ENCODE measurements at regions not wholly inside any gene's neighbourhood (a gene's known extent, or its start where the extent isn't known, plus 50 kb on each side); places are given as distances from the start of the nearest gene placed in this dataset.
"Not testable (repeated sequence)": the region's sequence is repeated elsewhere in the genome, so short reads cannot be mapped to it uniquely, and the experiment has no call there.

- not testable (repeated sequence) for DNase-seq (ENCODE audit: low read depth in 4 of 4, low spot score in 1 of 4)
Measured at GRCh38 chr2:65963303-65963702, 471.6 kb upstream of the MEIS1 start.

- no peak for DNase-seq (ENCODE audit: low read depth in 4 of 4, low spot score in 1 of 4)
Measured at GRCh38 chr2:65960953-65961352, 474.0 kb upstream of the MEIS1 start.

DNA sequence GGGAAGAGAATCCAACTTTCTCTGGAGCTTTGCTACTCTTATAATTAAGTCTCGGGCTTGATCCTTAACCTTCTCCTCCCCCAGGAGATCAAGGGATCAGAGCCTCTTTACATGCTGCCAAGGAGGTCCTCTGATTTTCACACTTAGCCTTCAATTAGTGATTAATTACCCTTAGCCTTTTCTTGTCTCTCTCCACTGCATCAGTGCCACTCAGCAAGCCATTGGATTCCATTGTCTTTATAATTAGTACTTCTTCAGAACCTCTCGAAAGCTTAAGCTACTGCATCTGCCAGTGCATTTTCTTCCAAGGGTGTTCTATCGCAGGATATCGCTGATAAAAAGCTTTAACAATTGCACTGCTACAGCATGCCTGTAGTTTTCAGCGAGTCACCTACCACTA, 477.0 kb upstream of the MEIS1 start:
- DNase-seq (ENCODE audit: low read depth in 4 of 4, low spot score in 1 of 4), result no peak

- DNase-seq (ENCODE audit: low read depth in 4 of 4, low spot score in 1 of 4), result no peak
Measured at GRCh38 chr2:65957454-65957853, 477.5 kb upstream of the MEIS1 start.

DNA sequence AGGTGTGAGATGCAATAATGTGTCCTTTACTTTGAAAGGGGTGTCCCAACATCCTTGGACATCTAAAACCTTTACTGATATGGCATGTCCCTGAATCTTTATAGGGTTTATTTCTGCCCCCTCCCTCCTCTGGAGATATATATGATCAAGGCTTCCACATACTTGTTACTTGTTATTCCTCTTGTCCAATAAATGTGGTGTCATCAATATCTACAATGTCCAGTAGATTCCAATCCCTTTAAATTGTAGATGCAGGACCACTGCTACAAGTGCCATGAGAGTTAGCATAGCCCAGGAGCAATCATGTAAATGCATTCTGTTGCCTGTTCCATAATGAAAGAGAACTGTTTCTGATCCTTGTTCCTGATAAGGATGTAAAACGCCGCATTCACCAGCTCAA, 479.7 kb upstream of the MEIS1 start:
- DNase-seq (ENCODE audit: low read depth in 4 of 4, low spot score in 1 of 4), result no peak

DNA sequence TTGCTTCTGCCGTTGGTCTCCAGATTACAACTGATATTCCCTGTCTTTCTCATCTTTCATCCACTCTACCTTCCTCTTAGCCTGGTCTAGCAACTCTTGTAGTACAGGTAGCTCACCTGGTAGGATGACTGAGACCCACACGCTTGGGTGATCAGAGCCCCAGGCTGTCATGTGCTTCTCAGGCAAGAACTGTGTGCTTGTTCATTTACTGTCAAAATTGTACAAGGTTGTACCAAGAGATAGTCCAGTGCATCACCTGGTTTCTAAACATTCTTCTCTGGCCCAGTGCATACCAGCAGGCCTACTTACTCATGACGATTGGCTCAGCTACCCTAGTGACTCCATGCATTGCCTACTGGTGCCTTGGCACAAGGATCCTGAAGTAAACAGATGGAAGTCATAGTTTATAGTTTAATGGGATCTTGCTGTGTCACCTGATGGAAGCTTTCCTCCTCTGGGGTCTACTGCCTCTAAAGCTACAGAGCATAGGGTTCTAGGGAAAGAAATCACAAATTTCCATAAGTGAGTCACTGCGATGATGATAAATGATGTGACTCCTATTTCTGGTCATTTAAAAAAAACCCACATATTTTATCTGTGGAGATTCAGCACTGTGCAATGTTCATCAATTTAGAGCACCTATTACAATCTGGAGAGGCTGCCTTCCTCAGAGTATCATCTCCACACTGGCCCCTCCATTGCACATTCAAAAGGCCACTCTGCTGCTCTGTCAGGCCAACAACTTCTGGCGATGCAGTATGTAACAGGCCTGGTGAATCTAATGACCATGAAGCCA, 481.8 kb upstream of the MEIS1 start:
- no peak for DNase-seq (ENCODE audit: low read depth in 4 of 4, low spot score in 1 of 4)

- DNase-seq (ENCODE audit: low read depth in 4 of 4, low spot score in 1 of 4), result no peak
Measured at GRCh38 chr2:65944213-65944612, 490.7 kb upstream of the MEIS1 start.

- no peak for DNase-seq (ENCODE audit: low read depth in 4 of 4, low spot score in 1 of 4)
Measured at GRCh38 chr2:65943099-65943786, 491.7 kb upstream of the MEIS1 start.

DNA sequence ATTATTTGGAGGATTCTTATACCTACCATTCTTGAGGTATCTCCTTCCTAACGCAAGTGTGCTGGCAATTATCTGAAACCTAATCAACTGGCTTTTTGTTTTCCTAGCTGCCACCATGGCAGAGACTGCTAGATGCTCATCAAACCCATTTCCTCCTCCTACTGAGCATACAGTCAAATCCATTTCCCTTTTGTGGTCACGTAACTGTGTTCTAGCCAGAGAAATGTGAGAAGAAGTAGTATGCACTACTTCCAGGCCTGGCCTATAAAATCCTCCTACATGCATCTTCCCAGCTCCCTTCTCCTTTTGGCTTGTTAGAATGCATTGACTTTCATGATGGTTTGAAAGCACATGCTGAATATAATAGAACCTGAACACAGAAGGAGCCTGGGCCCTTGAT, 494.1 kb upstream of the MEIS1 start:
- no peak for DNase-seq (ENCODE audit: low read depth in 4 of 4, low spot score in 1 of 4)

- no peak for DNase-seq (ENCODE audit: low read depth in 4 of 4, low spot score in 1 of 4)
Measured at GRCh38 chr2:65939687-65940086, 495.2 kb upstream of the MEIS1 start.

GRCh38 chr2:65937379-65938160, 497.4 kb upstream of the MEIS1 start:
- no peak for DNase-seq (ENCODE audit: low read depth in 4 of 4, low spot score in 1 of 4)

DNA sequence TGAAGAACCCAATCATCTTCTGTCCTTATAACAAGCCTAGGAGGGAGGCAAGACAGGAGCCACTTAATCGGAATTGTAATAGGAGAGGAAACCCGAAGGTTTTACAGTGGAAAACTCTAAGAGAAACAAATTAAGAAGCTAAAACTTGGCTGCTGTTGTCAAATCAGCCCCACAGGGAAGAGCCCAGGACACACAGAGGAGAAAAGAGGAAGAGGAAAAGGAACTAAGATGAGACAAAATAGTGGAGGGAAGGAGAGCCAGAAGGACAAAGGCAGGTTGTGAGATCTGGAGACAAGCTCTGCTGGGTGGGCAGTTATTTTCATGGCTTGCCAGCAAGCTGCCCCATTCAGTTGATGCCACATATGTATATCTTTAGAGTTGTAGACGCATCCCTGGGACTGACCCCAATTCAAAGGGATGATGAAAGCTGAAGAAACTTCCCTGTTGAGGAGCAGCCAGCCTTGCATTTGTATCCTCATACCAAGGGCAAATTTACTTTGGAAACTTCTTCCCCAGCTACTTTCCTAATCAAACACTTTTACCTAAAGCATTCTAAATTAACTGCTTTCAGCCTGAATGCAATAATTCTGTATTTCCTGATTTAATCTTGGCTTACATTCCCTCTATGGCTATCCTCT, 499.8 kb upstream of the MEIS1 start:
- DNase-seq (ENCODE audit: low read depth in 4 of 4, low spot score in 1 of 4), result no peak

DNA sequence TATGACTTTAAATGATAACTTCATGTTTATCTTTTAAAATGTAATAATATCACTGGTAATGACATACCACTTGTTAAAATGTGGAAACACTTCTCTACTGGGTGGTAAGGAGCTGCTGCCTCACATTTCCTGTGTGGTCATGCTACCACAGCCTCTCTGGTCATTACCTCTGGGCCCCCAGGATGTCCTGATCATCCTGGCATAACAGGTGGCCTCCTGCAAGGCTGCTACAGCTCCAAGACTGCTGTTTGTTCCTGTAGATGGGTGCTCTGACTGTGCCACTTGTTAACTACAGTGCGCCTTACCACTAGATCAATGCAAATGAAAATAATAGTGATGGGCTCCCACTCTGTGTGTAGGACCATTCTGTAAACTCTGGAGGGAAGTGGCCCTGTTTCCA, 500.2 kb upstream of the SPRED2 start:
- no peak for DNase-seq (ENCODE audit: low read depth in 4 of 4, low spot score in 1 of 4)

GRCh38 chr2:65931056-65931455, 498.7 kb upstream of the SPRED2 start:
- DNase-seq (ENCODE audit: low read depth in 4 of 4, low spot score in 1 of 4), result no peak

GRCh38 chr2:65930259-65930658, 497.9 kb upstream of the SPRED2 start:
- DNase-seq (ENCODE audit: low read depth in 4 of 4, low spot score in 1 of 4), result no peak

GRCh38 chr2:65929664-65930063, 497.3 kb upstream of the SPRED2 start:
- DNase-seq (ENCODE audit: low read depth in 4 of 4, low spot score in 1 of 4), result not testable (repeated sequence)

DNA sequence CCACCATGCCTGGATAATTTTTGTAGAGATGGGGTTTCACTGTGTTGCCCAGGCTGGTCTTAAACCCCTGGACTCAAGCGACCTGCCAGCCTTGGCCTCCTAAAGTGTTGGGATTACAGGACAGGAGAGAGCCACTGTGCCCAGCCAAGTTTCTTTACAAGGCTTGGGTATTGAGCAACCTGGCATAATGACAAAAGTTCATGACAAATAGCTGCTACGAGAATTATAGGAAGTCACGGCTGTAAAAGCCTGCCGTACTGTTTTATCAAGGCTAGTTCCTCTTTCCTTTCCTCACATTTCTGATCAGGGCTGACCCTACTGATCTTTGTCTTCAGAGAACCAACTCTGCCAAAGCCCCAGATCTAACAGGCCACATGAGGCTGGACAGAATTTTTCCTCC, 490.4 kb upstream of the SPRED2 start:
- DNase-seq (ENCODE audit: low read depth in 4 of 4, low spot score in 1 of 4), result no peak

- no peak for DNase-seq (ENCODE audit: low read depth in 4 of 4, low spot score in 1 of 4)
Measured at GRCh38 chr2:65922030-65922429, 489.6 kb upstream of the SPRED2 start.

GRCh38 chr2:65921116-65921515, 488.7 kb upstream of the SPRED2 start:
- DNase-seq (ENCODE audit: low read depth in 4 of 4, low spot score in 1 of 4), result no peak

- no peak for DNase-seq (ENCODE audit: low read depth in 4 of 4, low spot score in 1 of 4)
Measured at GRCh38 chr2:65920659-65921058, 488.3 kb upstream of the SPRED2 start.

GRCh38 chr2:65919550-65920188, 487.3 kb upstream of the SPRED2 start:
- DNase-seq (ENCODE audit: low read depth in 4 of 4, low spot score in 1 of 4), result no peak
